ENCODE measurements at regions not wholly inside any gene's neighbourhood (a gene's known extent, or its start where the extent isn't known, plus 50 kb on each side); places are given as distances from the start of the nearest gene placed in this dataset.
"Not testable (repeated sequence)": the region's sequence is repeated elsewhere in the genome, so short reads cannot be mapped to it uniquely, and the experiment has no call there.

DNA sequence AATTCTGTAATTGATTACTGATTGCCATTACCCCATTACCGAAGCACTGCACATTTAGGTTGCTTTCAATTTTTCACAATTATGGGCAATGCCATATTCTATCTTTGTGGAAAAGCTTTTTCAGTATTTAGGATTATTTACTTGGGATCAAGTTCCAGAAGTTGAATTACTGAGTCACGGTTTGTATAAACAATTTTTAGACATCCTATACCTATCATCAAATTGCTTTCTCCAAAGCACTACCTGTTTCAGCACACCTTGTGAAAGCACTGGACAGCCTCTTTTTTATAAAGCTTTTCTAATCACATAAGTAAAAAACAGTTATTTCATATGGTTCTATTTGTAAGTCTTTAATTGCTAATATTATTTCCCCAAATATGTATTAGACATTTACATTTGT, 221.5 kb upstream of the CAND1 start:
- no peaks in the 10 kb centered on the region for H3K4me1 ChIP-seq
- no peaks in the 10 kb centered on the region for H3K36me3 ChIP-seq
- no peak overlapping the region for H3K27ac ChIP-seq
- H3K9me3 ChIP-seq, result no peaks in the 10 kb centered on the region
- 89 to 95% methylated on average over 2 of the region's 2 CpGs for WGBS, 2 donors
- DNase-seq (ENCODE audit: low spot score in 2 of 2), result no peak
- H3K4me3 ChIP-seq, result no peak overlapping the region
- TF ChIP-seq EP300 (IDR thresholded peaks at IDR 0.05), result no peak
- no peaks in the 10 kb centered on the region for H3K27me3 ChIP-seq

DNA sequence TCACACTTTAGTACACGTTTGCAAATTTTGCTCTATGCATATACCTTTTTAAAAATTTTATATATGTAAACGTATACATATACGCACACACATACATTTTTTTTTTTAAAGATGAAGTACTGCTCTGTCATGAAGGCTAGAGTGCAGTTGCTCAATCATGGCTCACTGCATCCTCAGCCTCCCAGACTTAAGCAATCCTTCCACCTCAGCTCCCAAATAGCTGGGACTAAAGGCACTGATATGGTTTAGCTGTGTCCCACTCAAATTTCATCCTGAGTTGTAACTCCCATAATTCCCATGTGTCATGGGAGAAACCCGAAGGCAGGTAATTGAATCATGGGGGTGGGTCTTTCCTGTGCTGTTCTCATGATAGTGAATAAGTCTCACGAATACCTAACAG, 220.8 kb upstream of the CAND1 start:
- Histone ChIP-seq H3K27me3 (no peaks in the 10 kb centered on the region), H3K27ac (no peak overlapping the region), H3K9me3 (no peaks in the 10 kb centered on the region), H3K4me1 (no peaks in the 10 kb centered on the region), H3K36me3 (no peaks in the 10 kb centered on the region), H3K4me3 (no peak overlapping the region)
- TF ChIP-seq, protein P1, sequence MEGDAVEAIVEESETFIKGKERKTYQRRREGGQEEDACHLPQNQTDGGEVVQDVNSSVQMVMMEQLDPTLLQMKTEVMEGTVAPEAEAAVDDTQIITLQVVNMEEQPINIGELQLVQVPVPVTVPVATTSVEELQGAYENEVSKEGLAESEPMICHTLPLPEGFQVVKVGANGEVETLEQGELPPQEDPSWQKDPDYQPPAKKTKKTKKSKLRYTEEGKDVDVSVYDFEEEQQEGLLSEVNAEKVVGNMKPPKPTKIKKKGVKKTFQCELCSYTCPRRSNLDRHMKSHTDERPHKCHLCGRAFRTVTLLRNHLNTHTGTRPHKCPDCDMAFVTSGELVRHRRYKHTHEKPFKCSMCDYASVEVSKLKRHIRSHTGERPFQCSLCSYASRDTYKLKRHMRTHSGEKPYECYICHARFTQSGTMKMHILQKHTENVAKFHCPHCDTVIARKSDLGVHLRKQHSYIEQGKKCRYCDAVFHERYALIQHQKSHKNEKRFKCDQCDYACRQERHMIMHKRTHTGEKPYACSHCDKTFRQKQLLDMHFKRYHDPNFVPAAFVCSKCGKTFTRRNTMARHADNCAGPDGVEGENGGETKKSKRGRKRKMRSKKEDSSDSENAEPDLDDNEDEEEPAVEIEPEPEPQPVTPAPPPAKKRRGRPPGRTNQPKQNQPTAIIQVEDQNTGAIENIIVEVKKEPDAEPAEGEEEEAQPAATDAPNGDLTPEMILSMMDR (IDR thresholded peaks at IDR 0.05), result no peak
- TF ChIP-seq EP300 (IDR thresholded peaks at IDR 0.05) (no peak), POLR2A (IDR thresholded peaks at IDR 0.05) (no peak)
- no peak for DNase-seq (ENCODE audit: low spot score in 2 of 2)
- 87 to 88% methylated on average over 5 of the region's 5 CpGs for WGBS, 2 donors

GRCh38 chr12:67049199-67049598, 220.0 kb upstream of the CAND1 start:
- not testable (repeated sequence) for H3K36me3 ChIP-seq; H3K9me3 ChIP-seq; H3K4me3 ChIP-seq; H3K27ac ChIP-seq; H3K4me1 ChIP-seq; H3K27me3 ChIP-seq; DNase-seq (ENCODE audit: low spot score in 2 of 2)
- WGBS, 2 donors, result 73 to 74% methylated on average over 4 of the region's 4 CpGs

GRCh38 chr12:67052981-67053380, 216.2 kb upstream of the CAND1 start:
- Histone ChIP-seq H3K4me3 (no peak overlapping the region), H3K4me1 (no peaks in the 10 kb centered on the region), H3K27ac (no peak overlapping the region), H3K27me3 (no peaks in the 10 kb centered on the region), H3K36me3 (no peaks in the 10 kb centered on the region), H3K9me3 (no peaks in the 10 kb centered on the region)
- TF ChIP-seq, protein P1 (IDR thresholded peaks at IDR 0.05), result no peak
- TF ChIP-seq EP300 (IDR thresholded peaks at IDR 0.05) (no peak), POLR2A (IDR thresholded peaks at IDR 0.05) (no peak)
- no peak for DNase-seq (ENCODE audit: low spot score in 2 of 2)

- H3K4me1 ChIP-seq, result no peaks in the 10 kb centered on the region
- no peaks in the 10 kb centered on the region for H3K36me3 ChIP-seq
- TF ChIP-seq EP300 (IDR thresholded peaks at IDR 0.05) (no peak), POLR2A (IDR thresholded peaks at IDR 0.05) (no peak)
- TF ChIP-seq, protein P1 (IDR thresholded peaks at IDR 0.05), result no peak
These were observed 212.8 kb upstream of the CAND1 start for GRCh38 chr12:67056329-67056728.

GRCh38 chr12:67057072-67057471, 212.1 kb upstream of the CAND1 start:
- Histone ChIP-seq H3K9me3 (no peaks in the 10 kb centered on the region), H3K27ac (no peak overlapping the region), H3K4me3 (no peak overlapping the region), H3K4me1 (no peaks in the 10 kb centered on the region), H3K27me3 (no peaks in the 10 kb centered on the region), H3K36me3 (no peaks in the 10 kb centered on the region)
- no peak for TF ChIP-seq POLR2A (IDR thresholded peaks at IDR 0.05)
- TF ChIP-seq EP300 (IDR thresholded peaks at IDR 0.05), result no peak
- TF ChIP-seq, protein P1 (IDR thresholded peaks at IDR 0.05), result no peak
- DNase-seq (ENCODE audit: low spot score in 2 of 2), result no peak
- WGBS, 2 donors, result 84 to 92% methylated on average over 5 of the region's 5 CpGs

More at GRCh38 chr12:67056329-67056728, 212.8 kb upstream of the CAND1 start:
- Histone ChIP-seq H3K4me3 (no peak overlapping the region), H3K27ac (no peak overlapping the region), H3K27me3 (no peaks in the 10 kb centered on the region), H3K9me3 (no peaks in the 10 kb centered on the region)
- no peak for DNase-seq (ENCODE audit: low spot score in 2 of 2)

All from tibial nerve (tissue), 4 donors.